Sciatic nerve (tissue), 2 donors: ENCODE measurements at regions not wholly inside any gene's neighbourhood (a gene's known extent, or its start where the extent isn't known, plus 50 kb on each side); places are given as distances from the start of the nearest gene placed in this dataset.
"Not testable (repeated sequence)": the region's sequence is repeated elsewhere in the genome, so short reads cannot be mapped to it uniquely, and the experiment has no call there.

Source experiments
- ATAC-seq: fragments of 200-7000 bp; cut with Tn5 transposase; one replicate; pipeline ENCODE4 v1.9.1; 2020; ENCODE audit warnings: mild to moderate bottlenecking, moderate library complexity
- DNase-seq: peaks from one replicate; pipeline ENCODE4 v3.0.0-alpha.2; 2020; ENCODE audit warnings: low spot score
- intact Hi-C: fragments of 100-400 bp; cut with DNase I; formaldehyde crosslinking; loops from one replicate; pipeline ENCODE4 v1.14.2; 2022
- donor health status: DM: no; HTN: no; CAD: no.
- donor health status: DM: no; HTN: no; CAD: no.

DNA sequence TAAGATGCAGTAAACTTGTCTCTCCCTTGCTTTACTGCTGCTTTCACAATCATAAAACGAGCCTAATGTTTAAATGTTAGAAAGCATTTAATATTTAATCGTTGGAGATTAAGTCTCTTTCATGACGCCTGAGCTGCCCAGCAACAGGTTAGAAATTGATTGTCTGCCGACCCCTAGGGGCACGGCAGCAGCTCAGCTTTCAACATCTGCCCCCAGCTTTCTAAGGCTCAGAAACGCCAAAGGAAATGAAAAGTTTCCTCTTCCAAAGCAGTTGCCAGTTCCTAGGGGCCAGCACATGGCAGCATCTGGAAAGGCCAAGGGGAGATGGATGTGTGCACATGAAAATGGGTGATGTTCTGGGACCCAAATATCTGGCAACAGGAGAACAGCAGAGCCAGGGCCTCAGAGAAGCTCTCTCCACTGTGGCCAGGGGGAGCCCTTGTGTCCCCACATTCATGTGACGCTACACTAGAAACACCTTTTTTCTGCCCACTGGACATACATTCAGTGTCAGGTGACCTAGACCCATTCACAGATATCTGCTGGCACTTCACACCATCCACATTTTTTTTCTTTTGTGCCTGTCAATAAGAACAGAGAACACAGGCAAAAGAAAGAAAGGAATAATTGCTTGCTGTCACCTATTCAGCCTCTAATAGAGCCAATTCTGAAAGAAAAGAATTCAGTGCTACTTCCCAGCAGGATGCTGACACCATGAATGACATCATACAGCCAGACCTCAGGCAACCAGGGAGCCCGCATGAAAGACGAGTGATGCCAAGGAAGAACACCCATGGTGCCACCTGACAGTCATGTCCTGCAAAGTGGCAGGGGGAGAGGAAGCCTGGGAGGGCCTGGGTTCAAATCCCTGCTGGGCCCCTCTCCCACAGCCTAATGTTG lies 205.0 kb upstream of the TAS2R1 start:
- ATAC-seq (no peak), DNase-seq (no peak)
- intact Hi-C loops: no loop called here

GRCh38 chr5:9833871-9834270 lies 203.7 kb upstream of the TAS2R1 start:
- ATAC-seq (no peak), DNase-seq (no peak)
- intact Hi-C loops: no loop called here

GRCh38 chr5:9832921-9833320 lies 202.8 kb upstream of the TAS2R1 start:
- no peak for DNase-seq
- ATAC-seq: no peak
- intact Hi-C loops: no loop called here

GRCh38 chr5:9831823-9832222 lies 201.7 kb upstream of the TAS2R1 start:
- ATAC-seq (no peak), DNase-seq (no peak)
- intact Hi-C loops: no loop called here

DNA sequence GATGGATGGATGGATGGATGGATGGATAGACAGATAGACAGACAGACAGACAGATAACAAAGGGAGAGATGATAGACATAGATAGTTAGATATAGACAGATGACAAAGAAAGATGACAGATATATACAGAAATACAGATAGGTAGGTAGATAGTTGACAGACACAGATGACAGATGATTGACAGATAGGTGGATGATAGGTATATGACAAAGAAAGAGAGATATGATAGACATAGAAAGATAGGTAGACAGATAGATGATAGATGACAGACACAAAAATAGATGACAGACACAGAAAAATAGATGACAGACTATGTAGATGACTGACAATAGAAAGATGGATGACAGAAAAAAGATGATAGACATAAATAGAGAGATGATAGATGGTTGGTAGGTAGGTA lies 200.0 kb upstream of the TAS2R1 start:
- DNase-seq (no peak), ATAC-seq (no peak)
- intact Hi-C loops: no loop called here

DNA sequence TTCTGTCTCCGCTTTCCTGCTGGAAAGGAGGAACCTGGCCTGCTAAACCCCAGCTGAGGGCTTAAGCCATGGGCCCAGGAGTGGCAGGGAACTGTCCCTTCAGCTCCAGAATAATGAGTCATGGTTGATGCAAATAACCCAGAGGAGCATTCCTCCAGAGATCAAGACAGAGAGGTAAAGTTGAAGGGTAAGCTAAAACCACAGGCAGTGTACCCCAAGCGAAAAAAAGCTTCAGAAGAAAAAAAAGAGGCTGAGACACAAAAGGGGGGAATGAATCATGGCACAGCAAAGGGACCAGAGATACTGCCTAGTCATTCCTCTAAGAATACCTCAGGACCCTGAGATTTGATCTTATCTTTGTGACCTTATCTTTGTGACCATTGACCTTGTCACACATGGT lies 199.5 kb upstream of the TAS2R1 start:
- intact Hi-C loops: no loop called here
- DNase-seq (no peak), ATAC-seq (no peak)

DNA sequence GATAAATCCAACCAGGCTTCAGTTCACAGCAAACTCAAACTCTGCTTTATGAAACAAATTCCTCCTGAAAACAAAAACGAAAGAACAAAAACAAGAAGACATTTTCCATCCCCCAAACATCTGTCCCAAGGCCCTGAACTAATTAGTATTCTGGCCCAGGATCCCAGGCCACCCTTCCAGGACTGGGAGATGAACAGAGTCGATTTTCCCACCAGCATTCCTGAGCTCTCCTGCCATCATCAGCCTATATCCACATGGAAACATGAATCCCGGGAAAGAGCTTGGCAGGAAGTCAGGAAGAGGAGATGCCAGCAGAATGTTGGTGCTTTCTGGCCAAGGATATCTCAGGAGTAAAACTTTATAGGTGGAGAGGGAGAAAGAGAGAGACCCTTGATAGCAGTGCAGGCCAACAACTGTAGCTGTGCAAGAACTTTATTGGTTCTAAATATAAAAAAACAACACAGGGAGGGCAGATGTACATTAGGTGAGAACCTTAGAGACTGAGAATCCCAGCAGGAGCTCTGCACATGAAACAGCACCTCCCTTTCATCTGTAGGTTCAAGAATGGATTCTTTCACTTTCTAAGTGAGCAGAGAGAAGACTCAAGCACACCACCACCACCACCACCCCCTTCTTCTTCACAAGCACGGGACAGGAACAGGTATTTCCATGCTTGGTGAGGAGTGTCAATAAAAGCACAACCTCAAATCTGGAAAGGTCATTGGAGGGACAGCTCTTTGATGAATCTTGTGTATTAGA lies 190.7 kb upstream of the TAS2R1 start:
- intact Hi-C loops: no loop called here
- ATAC-seq (peak; percentile 43), DNase-seq (no peak)

DNA sequence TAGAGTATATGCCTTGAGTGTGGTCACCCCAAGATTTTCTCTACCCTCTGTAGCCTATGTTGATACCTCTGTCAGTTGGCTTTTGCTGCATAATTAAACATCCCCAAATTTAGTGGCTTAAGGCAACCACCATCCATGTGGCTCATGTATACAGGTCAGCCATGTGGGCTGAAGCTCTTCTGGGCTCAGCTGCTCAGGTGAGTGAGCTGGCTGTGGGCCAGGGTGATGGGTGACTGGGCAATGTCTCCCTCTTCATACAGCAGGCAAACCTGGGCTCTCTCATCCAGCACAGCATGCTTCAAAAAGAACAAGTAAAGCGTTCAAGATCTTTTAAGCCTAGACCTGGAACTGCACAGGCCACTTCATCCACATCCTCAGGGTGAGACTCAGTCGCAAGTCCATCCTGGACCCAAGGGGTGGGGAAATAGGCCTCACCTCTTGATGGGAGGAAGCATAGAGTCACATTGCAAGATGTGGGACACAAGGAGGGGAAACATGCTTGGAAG lies 188.2 kb upstream of the TAS2R1 start:
- DNase-seq (no peak), ATAC-seq (peak; percentile 59)
- intact Hi-C loops: no loop called here

DNA sequence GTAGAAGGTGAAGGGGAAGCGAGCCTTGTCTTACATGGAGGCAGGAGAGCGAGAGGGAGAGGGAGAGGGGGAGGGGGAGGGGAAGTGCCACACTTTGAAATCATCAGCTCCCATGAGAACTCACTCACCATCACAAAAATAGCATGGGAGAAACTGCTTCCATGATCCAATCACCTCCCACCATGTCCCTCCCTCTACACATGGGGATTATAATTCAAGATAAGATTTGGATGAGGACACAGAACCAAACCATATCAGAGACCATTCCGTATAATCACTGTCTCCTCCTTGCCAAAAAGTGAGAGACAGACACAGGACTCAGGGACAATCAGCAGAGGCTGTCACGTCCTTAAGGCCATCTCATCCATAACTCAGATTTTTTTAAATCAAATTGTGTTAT lies 187.7 kb upstream of the TAS2R1 start:
- DNase-seq (no peak), ATAC-seq (no peak)
- intact Hi-C loops: no loop called here

DNA sequence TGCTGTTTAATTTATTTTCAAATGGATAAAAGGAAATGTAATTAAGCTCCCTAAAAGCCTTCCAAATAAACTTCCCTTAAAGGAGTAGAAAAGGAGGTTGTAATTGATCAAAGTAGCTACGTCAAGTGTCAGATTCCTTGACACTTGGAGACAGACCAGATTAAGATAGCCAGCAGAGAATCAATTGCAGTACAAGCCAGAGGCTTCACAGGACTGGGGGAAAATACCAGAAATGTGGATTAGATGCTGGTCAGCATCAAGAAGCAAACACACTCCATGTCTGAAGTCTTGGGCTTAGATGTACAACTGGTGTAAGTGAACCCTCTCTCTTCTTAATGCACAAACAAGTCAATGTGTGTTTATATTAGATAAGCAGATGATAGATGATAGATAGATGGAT lies 184.9 kb upstream of the TAS2R1 start:
- no peak for ATAC-seq
- intact Hi-C loops: no loop called here
- DNase-seq: no peak

DNA sequence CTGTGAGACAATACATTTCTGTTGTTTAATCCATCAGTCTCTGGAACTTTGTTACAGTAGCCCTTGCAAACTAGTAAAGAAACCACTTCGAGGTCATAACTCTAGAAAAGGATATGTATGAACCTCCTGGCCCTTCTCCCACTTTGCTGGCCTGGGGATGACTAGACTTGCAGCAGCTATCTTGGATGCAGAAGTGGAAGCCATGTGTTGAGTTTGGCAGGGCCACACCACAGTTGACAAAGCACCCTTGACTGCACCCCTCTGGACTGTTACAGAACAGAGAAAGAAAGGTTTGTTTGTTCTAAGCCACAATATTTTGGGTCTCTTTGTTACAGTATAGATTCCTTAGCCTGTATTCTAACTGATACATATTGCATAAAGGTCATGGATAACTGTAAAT lies 183.2 kb upstream of the TAS2R1 start:
- DNase-seq (no peak), ATAC-seq (no peak)
- intact Hi-C loops: no loop called here

DNA sequence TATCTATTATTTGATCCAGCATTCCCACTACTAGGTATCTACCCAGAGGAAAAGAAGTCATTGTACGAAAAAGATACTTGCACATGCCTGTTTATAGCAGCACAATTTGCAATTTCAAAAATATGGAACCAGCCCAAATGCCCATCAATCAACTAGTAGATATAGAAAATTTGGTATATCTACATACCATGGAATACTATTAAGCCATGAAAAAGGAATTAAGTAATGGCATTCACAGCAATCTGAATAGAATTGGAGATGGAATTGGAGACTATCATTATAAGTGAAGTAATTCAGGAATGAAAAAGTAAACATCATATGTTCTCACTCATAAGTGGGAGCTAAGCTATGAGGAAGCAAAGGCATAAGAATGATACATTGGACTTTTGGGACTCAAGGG lies 177.2 kb upstream of the TAS2R1 start:
- intact Hi-C loops, ATAC-seq, DNase-seq: not testable (repeated sequence)

GRCh38 chr5:9801908-9802307 lies 171.8 kb upstream of the TAS2R1 start:
- intact Hi-C loops: no loop called here
- DNase-seq (no peak), ATAC-seq (no peak)

- ATAC-seq: no peak
- intact Hi-C loops: no loop called here
Measured at GRCh38 chr5:9799606-9800005, 169.5 kb upstream of the TAS2R1 start.

GRCh38 chr5:9790276-9790675 lies 160.1 kb upstream of the TAS2R1 start:
- ATAC-seq (no peak), DNase-seq (no peak)
- intact Hi-C loops: no loop called here

More at GRCh38 chr5:9799606-9800005, 169.5 kb upstream of the TAS2R1 start:
- no peak for DNase-seq

GRCh38 chr5:9789777-9790176 lies 159.6 kb upstream of the TAS2R1 start:
- no peak for DNase-seq
- ATAC-seq: no peak
- intact Hi-C loops: no loop called here

DNA sequence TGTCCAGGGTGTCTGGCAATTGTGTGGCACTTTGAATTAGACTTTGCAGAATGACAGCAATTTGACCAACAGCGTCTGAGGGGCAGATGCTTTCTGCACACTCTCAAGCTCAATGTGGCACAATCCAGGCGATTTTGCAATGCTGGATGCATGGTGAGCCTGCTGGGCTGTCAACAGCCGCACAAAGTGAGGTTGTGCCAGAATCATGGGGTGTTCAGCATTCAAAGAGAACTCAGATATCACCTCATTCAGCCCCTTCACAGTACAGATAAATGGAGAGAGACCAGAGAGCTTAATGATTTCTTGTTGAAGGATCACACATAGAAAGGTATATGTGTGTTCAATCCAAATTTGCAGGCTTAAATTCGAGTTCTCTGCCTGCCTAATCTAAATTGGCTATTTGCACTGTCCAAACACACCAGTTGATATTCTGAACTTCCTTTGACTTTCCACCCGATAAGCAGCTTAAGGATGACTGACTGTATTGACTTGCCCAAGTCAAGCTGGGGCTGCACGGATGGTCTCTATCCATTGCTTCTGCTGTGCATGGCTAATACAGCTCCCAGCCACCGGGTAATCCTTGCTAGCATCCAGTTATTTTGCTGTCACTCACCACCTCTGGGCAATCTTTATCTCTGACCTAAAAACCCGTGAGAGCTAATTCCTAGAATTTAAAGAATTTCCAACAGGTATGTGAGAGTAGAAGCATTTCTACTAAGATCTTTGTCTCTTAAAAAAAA lies 157.9 kb upstream of the TAS2R1 start:
- no peak for ATAC-seq
- no peak for DNase-seq
- intact Hi-C loops: no loop called here

GRCh38 chr5:9786380-9787360 lies 156.5 kb upstream of the TAS2R1 start:
- no peak for ATAC-seq
- DNase-seq: no peak
- intact Hi-C loops: no loop called here
